ENCODE measurements at regions not wholly inside any gene's neighbourhood (a gene's known extent, or its start where the extent isn't known, plus 50 kb on each side); places are given as distances from the start of the nearest gene placed in this dataset.

DNA sequence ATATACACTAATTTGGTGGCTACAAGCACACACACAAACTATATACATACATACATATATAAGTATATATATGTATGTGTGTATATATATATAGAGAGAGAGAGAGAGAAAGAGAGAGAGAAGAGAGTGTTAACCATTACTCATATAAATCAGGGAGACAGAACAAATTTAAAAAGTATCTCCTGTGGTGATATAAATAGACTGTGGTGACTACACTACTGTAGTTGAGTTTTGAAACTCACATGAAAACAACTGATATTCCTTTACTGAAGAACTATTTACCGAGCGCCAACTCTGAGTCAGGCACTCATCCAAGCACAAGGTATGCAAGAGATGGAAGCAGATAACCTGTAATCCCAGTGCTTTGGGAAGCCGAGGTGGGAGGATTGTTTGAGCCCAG lies 67.3 kb upstream of the ANO6 start:
- ATAC-seq = no peak
- TF ChIP-seq ZFP30 (CRISPR knock-in tag; IDR thresholded peaks at IDR 0.05) = no peak
- TF ChIP-seq, protein P1, sequence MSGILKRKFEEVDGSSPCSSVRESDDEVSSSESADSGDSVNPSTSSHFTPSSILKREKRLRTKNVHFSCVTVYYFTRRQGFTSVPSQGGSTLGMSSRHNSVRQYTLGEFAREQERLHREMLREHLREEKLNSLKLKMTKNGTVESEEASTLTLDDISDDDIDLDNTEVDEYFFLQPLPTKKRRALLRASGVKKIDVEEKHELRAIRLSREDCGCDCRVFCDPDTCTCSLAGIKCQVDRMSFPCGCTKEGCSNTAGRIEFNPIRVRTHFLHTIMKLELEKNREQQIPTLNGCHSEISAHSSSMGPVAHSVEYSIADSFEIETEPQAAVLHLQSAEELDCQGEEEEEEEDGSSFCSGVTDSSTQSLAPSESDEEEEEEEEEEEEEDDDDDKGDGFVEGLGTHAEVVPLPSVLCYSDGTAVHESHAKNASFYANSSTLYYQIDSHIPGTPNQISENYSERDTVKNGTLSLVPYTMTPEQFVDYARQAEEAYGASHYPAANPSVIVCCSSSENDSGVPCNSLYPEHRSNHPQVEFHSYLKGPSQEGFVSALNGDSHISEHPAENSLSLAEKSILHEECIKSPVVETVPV (CRISPR knock-in tag; IDR thresholded peaks at IDR 0.05) = no peak
- TF ChIP-seq ISL1 (CRISPR knock-in tag; IDR thresholded peaks at IDR 0.05) = no peak
- TF ChIP-seq POU6F1 (CRISPR knock-in tag; IDR thresholded peaks at IDR 0.05; ENCODE audit: borderline replicate concordance, low read depth) = no peak
- no peak for TF ChIP-seq ZNF8 (CRISPR knock-in tag; IDR thresholded peaks at IDR 0.05)
- TF ChIP-seq RARB (CRISPR knock-in tag; IDR thresholded peaks at IDR 0.05) = no peak
- TF ChIP-seq TCF4 (CRISPR knock-in tag; IDR thresholded peaks at IDR 0.05; ENCODE audit: borderline replicate concordance) = no peak
- TF ChIP-seq ZC3H10 (CRISPR knock-in tag; IDR thresholded peaks at IDR 0.05) = no peak

- TF ChIP-seq TCF4 (CRISPR knock-in tag; IDR thresholded peaks at IDR 0.05; ENCODE audit: borderline replicate concordance) (no peak), PATZ1 (CRISPR knock-in tag; IDR thresholded peaks at IDR 0.05; ENCODE audit: borderline replicate concordance) (no peak), ARNTL (CRISPR knock-in tag; IDR thresholded peaks at IDR 0.05; ENCODE audit: borderline replicate concordance, low read depth) (no peak), OSR1 (CRISPR knock-in tag; IDR thresholded peaks at IDR 0.05) (no peak), ESRRG (CRISPR knock-in tag; IDR thresholded peaks at IDR 0.05) (no peak), GLIS3 (CRISPR knock-in tag; IDR thresholded peaks at IDR 0.05) (no peak), ZFP30 (CRISPR knock-in tag; IDR thresholded peaks at IDR 0.05) (no peak), BACH2 (CRISPR knock-in tag; IDR thresholded peaks at IDR 0.05; ENCODE audit: borderline replicate concordance) (no peak), ISL1 (CRISPR knock-in tag; IDR thresholded peaks at IDR 0.05) (no peak), CSDC2 (CRISPR knock-in tag; IDR thresholded peaks at IDR 0.05) (no peak), SNAI2 (CRISPR knock-in tag; IDR thresholded peaks at IDR 0.05) (no peak)
- TF ChIP-seq, protein P2, sequence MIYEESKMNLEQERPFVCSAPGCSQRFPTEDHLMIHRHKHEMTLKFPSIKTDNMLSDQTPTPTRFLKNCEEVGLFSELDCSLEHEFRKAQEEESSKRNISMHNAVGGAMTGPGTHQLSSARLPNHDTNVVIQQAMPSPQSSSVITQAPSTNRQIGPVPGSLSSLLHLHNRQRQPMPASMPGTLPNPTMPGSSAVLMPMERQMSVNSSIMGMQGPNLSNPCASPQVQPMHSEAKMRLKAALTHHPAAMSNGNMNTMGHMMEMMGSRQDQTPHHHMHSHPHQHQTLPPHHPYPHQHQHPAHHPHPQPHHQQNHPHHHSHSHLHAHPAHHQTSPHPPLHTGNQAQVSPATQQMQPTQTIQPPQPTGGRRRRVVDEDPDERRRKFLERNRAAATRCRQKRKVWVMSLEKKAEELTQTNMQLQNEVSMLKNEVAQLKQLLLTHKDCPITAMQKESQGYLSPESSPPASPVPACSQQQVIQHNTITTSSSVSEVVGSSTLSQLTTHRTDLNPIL (CRISPR knock-in tag; IDR thresholded peaks at IDR 0.05; ENCODE audit: low read depth) = no peak
- ATAC-seq = no peak
These were observed 50.6 kb upstream of the ANO6 start for GRCh38 chr12:45165284-45165683.

DNA sequence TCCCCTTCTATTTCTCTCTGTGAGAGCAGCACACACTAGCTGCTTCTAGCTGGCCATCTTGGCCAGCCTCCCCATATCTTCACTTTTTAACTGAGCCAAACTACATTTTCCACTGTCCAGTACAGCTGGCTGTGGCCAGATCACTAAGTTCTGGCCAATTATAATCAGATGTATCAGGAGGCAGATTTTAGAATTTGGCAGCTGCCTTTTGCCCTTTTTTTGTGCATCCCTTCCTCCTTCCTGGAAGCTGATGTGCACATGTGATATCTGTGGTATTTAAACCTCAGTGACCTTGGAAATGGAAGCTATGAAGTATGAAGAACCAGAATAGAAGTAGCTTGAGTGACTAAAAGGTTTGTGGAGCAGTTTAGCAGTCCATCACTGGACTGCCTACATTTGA lies 49.8 kb upstream of the ANO6 start:
- ATAC-seq = no peak
- no peak for TF ChIP-seq GLIS3 (CRISPR knock-in tag; IDR thresholded peaks at IDR 0.05)
- no peak for TF ChIP-seq RARB (CRISPR knock-in tag; IDR thresholded peaks at IDR 0.05)

All from SK-N-SH treated with all-trans-retinoic acid at 6 μM for 48 hours (cell line).